ENCODE measurements at regions not wholly inside any gene's neighbourhood (a gene's known extent, or its start where the extent isn't known, plus 50 kb on each side); places are given as distances from the start of the nearest gene placed in this dataset.

GRCh38 chr4:152166567-152166966 is 369.3 kb downstream of the FBXW7 start:
- TF ChIP-seq CTCF (conservative IDR thresholded peaks at IDR 0.05; ENCODE audit: low read length) (no peak), EZH2phosphoT487 (IDR thresholded peaks at IDR 0.05; ENCODE audit: borderline replicate concordance, low read depth, low read length) (no peak)

Data from OCI-LY7 (cell line).